Activated CD8-positive, alpha-beta T cell treated with anti-CD3 and anti-CD28 coated beads for 36 hours (primary cell): ENCODE measurements at regions not wholly inside any gene's neighbourhood (a gene's known extent, or its start where the extent isn't known, plus 50 kb on each side); places are given as distances from the start of the nearest gene placed in this dataset.

Experiments used
- ATAC-seq: fragments of 200-7000 bp; cut with Tn5 transposase; one replicate; pipeline ENCODE4 v1.10.0; 2021; ENCODE audit warnings: mild to moderate bottlenecking, moderate library complexity
- CTCF ChIA-PET: fragments of 350-600 bp; sonication (Branson Sonifier 250); formaldehyde crosslinking; loops from one replicate; lab custom pipeline; 2021; ENCODE audit warnings: antibody characterized with exemption; lab: Charles Lee
- POLR2A ChIA-PET: fragments of 350-600 bp; sonication (Branson Sonifier 250); formaldehyde crosslinking; loops from one replicate; lab custom pipeline; 2021; ENCODE audit warnings: antibody characterized with exemption; lab: Charles Lee
- DNase-seq: peaks from one replicate; pipeline ENCODE4 v3.0.0-alpha.2; 2020
- H3K27ac Mint-ChIP-seq: one replicate; pipeline ENCODE4 v1.8.0; 2021; ENCODE audit warnings: mild to moderate bottlenecking, mixed read lengths
- H3K27me3 Mint-ChIP-seq: one replicate; pipeline ENCODE4 v1.8.0; 2021; ENCODE audit warnings: mixed read lengths
- H3K36me3 Mint-ChIP-seq: one replicate; pipeline ENCODE4 v1.8.0; 2021; ENCODE audit warnings: low read depth, mixed read lengths
- H3K4me1 Mint-ChIP-seq: one replicate; pipeline ENCODE4 v1.8.0; 2021; ENCODE audit warnings: low read depth, mixed read lengths
- H3K4me3 Mint-ChIP-seq: one replicate; pipeline ENCODE4 v1.8.0; 2021; ENCODE audit warnings: mild to moderate bottlenecking, moderate library complexity, mixed read lengths
- H3K9me3 Mint-ChIP-seq: one replicate; pipeline ENCODE4 v1.8.0; 2021; ENCODE audit warnings: mixed read lengths
- intact Hi-C: fragments of 100-400 bp; cut with micrococcal nuclease; formaldehyde crosslinking; loops from one replicate; pipeline ENCODE4 v1.10.0; 2022
- TF ChIP-seq, protein P1 (sequence below): fragments of 200-600 bp; IDR thresholded peaks from one replicate; pipeline ENCODE4 v1.8.0; 2022; ENCODE audit warnings: antibody characterized with exemption, mild to moderate bottlenecking

DNA sequence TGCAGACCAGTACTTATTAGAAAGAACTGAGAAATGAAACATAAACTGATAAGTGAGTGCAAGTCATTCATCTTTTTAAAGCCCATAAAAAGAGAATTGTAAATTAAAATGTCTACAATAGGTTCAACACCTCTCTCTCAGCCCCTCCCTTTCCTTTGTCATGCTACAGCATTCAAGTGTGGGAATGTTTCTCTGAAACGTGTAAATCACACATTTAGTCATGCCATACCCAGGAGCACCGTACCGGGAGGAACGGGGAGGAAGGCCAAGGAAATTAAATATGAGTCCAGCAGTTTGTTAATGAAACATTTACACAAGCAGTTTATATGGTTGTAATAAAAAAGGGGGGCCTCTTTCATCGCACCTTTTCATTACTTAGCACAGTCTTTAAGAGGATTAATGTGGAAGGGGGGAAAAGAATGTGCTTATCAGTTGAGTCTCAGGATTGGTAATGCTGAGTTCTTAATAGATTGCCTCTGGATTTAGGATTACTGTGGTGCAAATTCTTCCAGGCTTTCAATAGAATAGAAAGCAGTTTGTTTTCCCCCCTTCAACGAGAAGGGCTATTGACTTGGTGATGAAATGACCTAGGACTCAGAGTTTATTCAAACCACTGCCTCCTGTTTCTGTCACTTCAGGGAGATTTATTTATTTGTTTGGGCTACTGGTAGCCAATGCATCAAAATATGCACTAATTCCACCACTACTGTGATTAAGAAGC lies 176.0 kb upstream of the ZNF608 start:
- CTCF ChIA-PET = no interaction called here
- POLR2A ChIA-PET = no interaction called here
- TF ChIP-seq, protein P1, sequence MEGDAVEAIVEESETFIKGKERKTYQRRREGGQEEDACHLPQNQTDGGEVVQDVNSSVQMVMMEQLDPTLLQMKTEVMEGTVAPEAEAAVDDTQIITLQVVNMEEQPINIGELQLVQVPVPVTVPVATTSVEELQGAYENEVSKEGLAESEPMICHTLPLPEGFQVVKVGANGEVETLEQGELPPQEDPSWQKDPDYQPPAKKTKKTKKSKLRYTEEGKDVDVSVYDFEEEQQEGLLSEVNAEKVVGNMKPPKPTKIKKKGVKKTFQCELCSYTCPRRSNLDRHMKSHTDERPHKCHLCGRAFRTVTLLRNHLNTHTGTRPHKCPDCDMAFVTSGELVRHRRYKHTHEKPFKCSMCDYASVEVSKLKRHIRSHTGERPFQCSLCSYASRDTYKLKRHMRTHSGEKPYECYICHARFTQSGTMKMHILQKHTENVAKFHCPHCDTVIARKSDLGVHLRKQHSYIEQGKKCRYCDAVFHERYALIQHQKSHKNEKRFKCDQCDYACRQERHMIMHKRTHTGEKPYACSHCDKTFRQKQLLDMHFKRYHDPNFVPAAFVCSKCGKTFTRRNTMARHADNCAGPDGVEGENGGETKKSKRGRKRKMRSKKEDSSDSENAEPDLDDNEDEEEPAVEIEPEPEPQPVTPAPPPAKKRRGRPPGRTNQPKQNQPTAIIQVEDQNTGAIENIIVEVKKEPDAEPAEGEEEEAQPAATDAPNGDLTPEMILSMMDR = no peak
- no peaks in the 10 kb centered on the region for H3K27me3 Mint-ChIP-seq
- no peaks in the 10 kb centered on the region for H3K36me3 Mint-ChIP-seq
- DNase-seq (no peak), ATAC-seq (no peak)
- no peaks in the 10 kb centered on the region for H3K4me1 Mint-ChIP-seq
- intact Hi-C loops = no loop called here
- H3K4me3 Mint-ChIP-seq = no peak overlapping the region
- no peak overlapping the region for H3K27ac Mint-ChIP-seq
- no peaks in the 10 kb centered on the region for H3K9me3 Mint-ChIP-seq

- intact Hi-C loops = no loop called here
- TF ChIP-seq, protein P1 = no peak
- Mint-ChIP-seq H3K4me1 (no peaks in the 10 kb centered on the region), H3K9me3 (no peaks in the 10 kb centered on the region), H3K4me3 (no peak overlapping the region), H3K27me3 (no peaks in the 10 kb centered on the region), H3K27ac (no peak overlapping the region), H3K36me3 (no peaks in the 10 kb centered on the region)
- no peak for ATAC-seq
- no peak for DNase-seq
- CTCF ChIA-PET = no interaction called here
- POLR2A ChIA-PET = no interaction called here
These were observed 176.7 kb upstream of the ZNF608 start for GRCh38 chr5:124923131-124923530.

GRCh38 chr5:124924729-124925128 lies 178.3 kb upstream of the ZNF608 start:
- ATAC-seq = no peak
- Mint-ChIP-seq H3K27me3 (no peaks in the 10 kb centered on the region), H3K4me1 (no peaks in the 10 kb centered on the region), H3K27ac (no peak overlapping the region), H3K36me3 (no peaks in the 10 kb centered on the region), H3K4me3 (no peak overlapping the region), H3K9me3 (no peaks in the 10 kb centered on the region)
- TF ChIP-seq, protein P1 = no peak
- CTCF ChIA-PET = no interaction called here
- DNase-seq = no peak
- intact Hi-C loops = no loop called here
- POLR2A ChIA-PET = no interaction called here

DNA sequence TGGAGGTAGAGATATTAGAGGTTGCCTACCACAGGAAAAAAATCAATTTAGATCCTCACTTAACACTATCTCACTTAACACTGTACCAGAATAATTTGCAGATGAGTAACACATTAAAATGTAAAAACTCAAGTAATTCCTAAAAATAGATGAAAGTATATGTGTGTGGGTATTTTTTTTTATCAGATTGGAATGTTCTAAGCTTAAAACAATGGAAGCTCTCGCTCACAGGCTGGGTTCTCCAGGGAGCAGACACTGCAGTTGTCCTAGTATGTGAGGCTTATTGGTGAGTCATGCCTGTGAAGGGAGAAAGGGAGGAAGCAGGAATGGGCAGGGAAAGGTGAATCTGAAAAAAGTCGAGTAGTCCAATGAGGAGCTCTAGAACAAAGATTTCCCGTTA lies 181.3 kb upstream of the ZNF608 start:
- TF ChIP-seq, protein P1 = no peak
- Mint-ChIP-seq H3K9me3 (no peaks in the 10 kb centered on the region), H3K4me3 (no peak overlapping the region), H3K27me3 (no peaks in the 10 kb centered on the region), H3K4me1 (no peaks in the 10 kb centered on the region), H3K36me3 (no peaks in the 10 kb centered on the region), H3K27ac (no peak overlapping the region)
- intact Hi-C loops = no loop called here
- no peak for ATAC-seq
- CTCF ChIA-PET = no interaction called here
- DNase-seq = no peak
- POLR2A ChIA-PET = interaction anchor here (0.6 kb wide), 1 partner anchor 86 kb away, joined by 3 read pairs; no protein-coding TSS in a partner anchor

- Mint-ChIP-seq H3K4me1 (no peaks in the 10 kb centered on the region), H3K27me3 (no peaks in the 10 kb centered on the region), H3K9me3 (no peaks in the 10 kb centered on the region), H3K4me3 (no peak overlapping the region), H3K36me3 (no peaks in the 10 kb centered on the region), H3K27ac (no peak overlapping the region)
- intact Hi-C loops = no loop called here
- TF ChIP-seq, protein P1 = no peak
- ATAC-seq (no peak), DNase-seq (no peak)
- ChIA-PET CTCF (no interaction called here), POLR2A (interaction anchor here (0.7 kb wide), 1 partner anchor 8 kb away, joined by 3 read pairs; no protein-coding TSS in a partner anchor)
These were observed 182.6 kb upstream of the ZNF608 start for GRCh38 chr5:124929000-124929399.
